ENCODE measurements at regions not wholly inside any gene's neighbourhood (a gene's known extent, or its start where the extent isn't known, plus 50 kb on each side); places are given as distances from the start of the nearest gene placed in this dataset.
A peak's percentile ranks its signal among the peaks of the same experiment; 100 is the strongest.
"Not testable (repeated sequence)": the region's sequence is repeated elsewhere in the genome, so short reads cannot be mapped to it uniquely, and the experiment has no call there.

DNA sequence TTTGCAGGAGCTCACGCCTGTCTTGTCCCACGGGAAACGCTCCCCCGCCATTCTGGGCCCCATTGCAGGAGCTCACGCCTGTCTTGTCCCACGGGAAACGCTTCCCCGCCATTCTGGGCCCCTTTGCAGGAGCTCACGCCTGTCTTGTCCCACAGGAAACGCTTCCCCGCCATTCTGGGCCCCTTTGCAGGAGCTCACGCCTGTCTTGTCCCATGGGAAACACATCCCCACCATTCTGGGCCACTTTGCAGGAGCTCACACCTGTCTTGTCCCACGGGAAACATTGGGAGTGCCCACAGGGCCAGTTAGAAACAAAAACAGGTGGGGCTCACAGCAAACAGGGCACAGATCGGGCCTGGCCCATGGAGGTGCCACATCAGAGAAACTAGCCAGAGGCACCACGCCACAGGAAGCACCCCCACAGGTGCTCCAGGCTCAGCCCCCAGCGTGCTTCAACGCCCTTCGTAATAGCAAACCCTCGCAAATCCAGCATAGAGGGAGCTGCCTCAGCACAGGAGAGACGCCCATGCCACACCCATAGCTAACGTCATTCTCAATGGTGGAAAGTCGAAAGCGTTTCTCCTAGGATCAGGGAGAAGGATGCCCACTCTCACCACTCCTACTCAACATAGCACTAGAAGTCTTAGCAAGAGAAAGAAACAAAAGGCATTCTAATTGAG lies 218.2 kb upstream of the FRG1 start:
- peak; percentile 59 for DNase-seq (ENCODE audit: low spot score)
- not testable (repeated sequence) for FAIRE-seq

- not testable (repeated sequence) for DNase-seq (ENCODE audit: low spot score); FAIRE-seq
Observed at GRCh38 chr4:189727982-189728638, 212.6 kb upstream of the FRG1 start.

- not testable (repeated sequence) for FAIRE-seq; DNase-seq (ENCODE audit: low spot score)
Observed at GRCh38 chr4:189731989-189732388, 208.7 kb upstream of the FRG1 start.

- DNase-seq (ENCODE audit: low spot score); FAIRE-seq: not testable (repeated sequence)
Observed at GRCh38 chr4:189733507-189733906, 207.2 kb upstream of the FRG1 start.

DNA sequence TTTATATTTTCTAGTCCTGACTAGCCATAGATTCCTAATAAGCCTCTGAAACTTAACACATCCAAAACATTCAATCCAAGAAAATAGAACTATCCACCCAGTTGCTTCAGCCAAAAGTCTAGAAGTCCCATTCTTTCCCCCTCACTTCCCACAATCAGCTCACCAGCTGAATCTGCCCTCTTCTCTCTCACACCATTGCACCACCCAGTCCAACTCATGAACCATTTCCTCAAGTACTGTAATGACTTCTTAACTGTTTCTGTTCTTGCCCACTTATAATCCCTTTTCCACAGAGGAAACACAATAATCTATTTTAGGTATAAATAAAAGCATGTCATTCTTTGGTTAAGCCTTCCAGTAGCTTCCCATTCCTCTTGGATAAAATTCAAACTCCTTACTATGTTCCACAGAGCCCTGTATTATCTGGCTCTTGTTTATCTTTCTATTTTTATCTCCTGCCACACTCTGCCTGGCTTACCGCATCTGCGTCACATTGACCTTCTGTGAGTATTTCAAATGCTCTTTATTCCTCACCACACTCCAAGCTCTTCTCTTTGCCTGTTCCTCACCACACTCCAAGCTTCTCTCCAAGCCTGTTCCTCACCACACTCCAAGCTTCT lies 205.9 kb upstream of the FRG1 start:
- not testable (repeated sequence) for FAIRE-seq; DNase-seq (ENCODE audit: low spot score)

GRCh38 chr4:189736656-189737055 lies 204.0 kb upstream of the FRG1 start:
- DNase-seq (ENCODE audit: low spot score); FAIRE-seq: not testable (repeated sequence)

GRCh38 chr4:189740118-189740517 lies 200.6 kb upstream of the FRG1 start:
- FAIRE-seq; DNase-seq (ENCODE audit: low spot score): not testable (repeated sequence)

DNA sequence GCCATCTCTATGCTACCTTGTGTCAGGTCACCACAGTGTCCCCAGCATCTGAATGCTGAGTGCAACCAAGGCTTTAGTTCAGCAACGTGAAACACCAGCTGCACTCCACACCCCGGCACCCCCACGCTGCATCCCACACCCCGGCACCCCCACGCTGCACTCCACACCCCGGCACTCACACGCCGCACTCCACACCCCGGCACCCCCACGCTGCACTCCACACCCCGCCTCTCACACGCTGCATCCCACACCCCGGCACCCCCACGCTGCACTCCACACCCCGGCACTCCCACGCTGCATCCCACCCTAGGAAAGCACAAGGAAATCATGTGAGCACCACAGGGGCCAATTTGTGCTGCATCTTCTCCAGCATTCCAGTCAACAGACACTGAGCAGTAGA lies 199.8 kb upstream of the FRG1 start:
- DNase-seq (ENCODE audit: low spot score), result no peak
- no peak for FAIRE-seq

- FAIRE-seq; DNase-seq (ENCODE audit: low spot score): not testable (repeated sequence)
Observed at GRCh38 chr4:189753092-189753491, 187.6 kb upstream of the FRG1 start.

- DNase-seq (ENCODE audit: low spot score) (no peak), FAIRE-seq (no peak)
Observed at GRCh38 chr4:189763583-189763982, 177.1 kb upstream of the FRG1 start.

GRCh38 chr4:189765301-189765700 lies 175.4 kb upstream of the FRG1 start:
- FAIRE-seq (no peak), DNase-seq (ENCODE audit: low spot score) (no peak)

DNA sequence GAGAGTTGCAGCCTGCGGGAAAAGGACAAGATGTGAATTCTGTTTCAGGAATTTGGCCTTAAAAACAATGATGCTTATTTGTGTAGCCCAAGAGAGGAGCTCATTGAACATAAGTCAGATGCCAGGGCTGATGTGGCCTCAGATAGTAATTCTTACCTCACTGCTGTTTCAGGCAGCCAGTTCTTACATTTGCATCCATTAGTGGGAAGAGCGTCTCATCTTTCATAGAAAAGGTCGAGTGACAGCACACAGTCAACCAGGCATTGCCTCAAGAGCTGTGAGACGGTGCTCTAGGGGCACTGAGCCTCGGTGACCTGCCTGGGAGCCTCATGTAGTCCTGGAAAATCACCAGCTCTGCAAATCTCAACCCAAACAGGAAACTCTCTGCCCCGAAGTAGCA lies 174.9 kb upstream of the FRG1 start:
- DNase-seq (ENCODE audit: low spot score), result no peak
- FAIRE-seq, result no peak

GRCh38 chr4:189767941-189768340 lies 172.7 kb upstream of the FRG1 start:
- no peak for FAIRE-seq

DNA sequence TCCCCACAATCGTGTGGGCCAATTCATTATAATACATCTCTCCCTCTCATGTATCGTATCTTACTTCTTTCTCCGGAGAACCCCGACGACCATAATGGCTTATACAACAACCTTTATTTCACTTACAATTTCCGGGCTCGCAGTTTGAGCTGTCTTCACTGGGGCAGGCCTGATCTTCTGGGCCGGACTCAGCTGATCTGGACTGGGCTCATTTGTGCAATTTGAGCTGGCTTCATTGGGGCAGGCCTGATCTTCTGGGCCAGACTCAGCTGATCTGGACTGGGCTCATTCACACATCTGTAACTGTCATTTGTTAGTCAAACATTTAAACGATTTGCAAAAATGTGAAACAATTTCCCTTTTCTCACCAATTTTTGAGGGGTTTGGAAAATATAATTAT lies 171.5 kb upstream of the FRG1 start:
- no peak for DNase-seq (ENCODE audit: low spot score)
- no peak for FAIRE-seq

More at GRCh38 chr4:189767941-189768340, 172.7 kb upstream of the FRG1 start:
- DNase-seq (ENCODE audit: low spot score), result no peak

DNA sequence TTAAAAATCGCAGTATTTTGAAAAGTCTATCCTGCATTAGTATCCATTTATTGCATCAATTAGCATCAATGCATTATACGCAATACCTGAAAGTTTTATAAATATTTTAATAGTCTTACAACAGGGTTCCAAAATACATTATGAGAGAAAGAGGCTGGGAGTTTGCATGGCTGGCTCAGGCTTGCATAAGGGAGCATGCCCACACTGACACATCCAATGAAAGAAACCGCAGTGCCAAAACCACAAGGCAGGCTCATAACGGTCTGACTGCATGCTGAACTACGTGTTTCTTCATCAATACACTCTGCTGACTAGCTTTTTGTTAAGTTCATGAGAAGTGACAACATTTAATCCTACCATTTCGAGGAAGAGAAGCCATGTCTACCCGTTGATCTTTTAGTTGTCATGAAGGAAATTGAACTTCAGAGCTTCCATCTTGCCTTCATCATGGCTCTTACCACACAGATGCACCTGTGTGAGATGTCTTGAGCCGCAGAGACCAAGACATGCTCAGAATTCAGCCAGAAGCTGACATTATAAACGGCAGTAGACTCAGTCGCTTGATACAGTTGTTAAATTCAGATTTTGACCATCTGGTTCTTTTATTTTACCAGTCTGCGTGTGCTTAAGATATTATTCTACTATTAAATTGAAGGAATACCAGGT lies 168.8 kb upstream of the FRG1 start:
- FAIRE-seq (no peak), DNase-seq (ENCODE audit: low spot score) (peak; percentile 31)

GRCh38 chr4:189773909-189774308 lies 166.8 kb upstream of the FRG1 start:
- DNase-seq (ENCODE audit: low spot score) (peak; percentile 51), FAIRE-seq (no peak)

- FAIRE-seq, result no peak
- no peak for DNase-seq (ENCODE audit: low spot score)
Observed at GRCh38 chr4:189779281-189779980, 161.2 kb upstream of the FRG1 start.

- FAIRE-seq, result no peak
- no peak for DNase-seq (ENCODE audit: low spot score)
Observed at GRCh38 chr4:189780391-189780790, 160.3 kb upstream of the FRG1 start.

DNA sequence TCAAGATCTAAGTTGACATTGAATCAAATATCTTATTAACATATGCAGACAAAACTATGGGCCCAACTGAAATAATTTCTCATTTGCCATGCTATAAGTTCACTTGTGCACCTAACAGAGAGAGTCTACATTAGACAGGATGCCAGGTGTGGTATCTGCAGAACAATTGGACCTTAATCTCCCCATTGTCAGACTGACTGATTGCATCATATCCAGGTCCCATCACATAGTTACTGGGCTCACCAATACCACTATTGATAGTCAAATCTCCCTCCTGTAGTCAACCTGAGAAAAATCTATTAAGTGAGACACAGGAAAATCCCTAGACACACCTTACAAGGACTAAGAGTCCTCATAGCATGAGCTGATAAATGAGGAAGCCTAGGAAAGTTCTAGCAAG lies 156.0 kb upstream of the FRG1 start:
- FAIRE-seq, result no peak
- no peak for DNase-seq (ENCODE audit: low spot score)

DNA sequence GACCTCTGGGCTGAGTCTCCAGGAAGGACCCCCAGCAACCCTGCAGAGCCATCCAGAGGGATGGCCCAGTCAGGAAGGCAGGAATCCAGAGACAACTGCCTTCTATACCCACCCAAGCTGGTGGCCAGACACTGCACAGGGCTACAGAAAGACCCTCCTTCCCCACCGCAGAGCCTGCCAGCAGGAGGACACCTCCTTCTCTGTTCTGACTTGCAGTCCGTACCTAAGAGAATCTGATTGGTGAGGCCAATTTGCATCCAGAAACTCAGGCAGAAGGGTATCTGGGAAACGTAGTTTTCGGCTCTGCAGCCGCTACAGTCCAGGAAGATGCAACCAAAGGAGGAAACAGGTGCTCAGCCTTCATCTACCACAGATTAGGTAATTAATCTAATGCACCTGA lies 155.4 kb upstream of the FRG1 start:
- FAIRE-seq (no peak), DNase-seq (ENCODE audit: low spot score) (no peak)

GRCh38 chr4:189786447-189786846 lies 154.2 kb upstream of the FRG1 start:
- DNase-seq (ENCODE audit: low spot score), result no peak
- FAIRE-seq, result no peak
